Astrocyte of the spinal cord (primary cell): ENCODE measurements at regions not wholly inside any gene's neighbourhood (a gene's known extent, or its start where the extent isn't known, plus 50 kb on each side); places are given as distances from the start of the nearest gene placed in this dataset.

Experiments
- DNase-seq: peaks from one replicate; pipeline ENCODE4 v3.0.0; 2011; ENCODE audit warnings: low read depth, low spot score
- H3K4me3 ChIP-seq: 2 replicates; pipeline ENCODE4 v1.5.1; 2011; ENCODE audit warnings: low read depth, mild to moderate bottlenecking, low read length, moderate library complexity
- in situ Hi-C: cut with HindIII; loops from 2 replicates; pipeline ENCODE4 v1.10.0; 2017; ENCODE audit warnings: low sequenced_read_pairs
- TF ChIP-seq, protein P1 (sequence below): IDR thresholded peaks from 2 replicates; pipeline ENCODE4 v1.5.1; 2012; ENCODE audit warnings: low read depth, mild to moderate bottlenecking, low read length, inconsistent platforms

DNA sequence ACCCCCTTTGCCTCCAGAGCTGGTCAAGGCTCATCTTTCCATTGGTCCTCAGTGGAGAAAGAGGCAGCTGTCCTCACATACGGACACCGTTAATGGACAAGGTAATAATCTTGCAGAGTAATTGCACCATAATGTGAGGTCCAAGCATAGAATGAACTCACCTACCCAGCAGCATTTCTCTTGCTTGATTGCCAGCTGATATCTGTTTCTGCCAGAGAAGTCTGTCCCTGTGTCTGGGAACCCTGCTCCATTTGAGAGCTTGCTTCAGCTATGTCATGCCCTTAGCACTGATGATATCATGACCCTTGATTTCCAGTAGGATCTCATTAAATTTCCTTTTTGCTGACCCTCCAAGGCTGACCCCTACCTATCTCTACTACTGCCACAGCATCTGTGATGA is 154.6 kb downstream of the PIK3R1 start:
- no peak overlapping the region for H3K4me3 ChIP-seq
- TF ChIP-seq, protein P1, sequence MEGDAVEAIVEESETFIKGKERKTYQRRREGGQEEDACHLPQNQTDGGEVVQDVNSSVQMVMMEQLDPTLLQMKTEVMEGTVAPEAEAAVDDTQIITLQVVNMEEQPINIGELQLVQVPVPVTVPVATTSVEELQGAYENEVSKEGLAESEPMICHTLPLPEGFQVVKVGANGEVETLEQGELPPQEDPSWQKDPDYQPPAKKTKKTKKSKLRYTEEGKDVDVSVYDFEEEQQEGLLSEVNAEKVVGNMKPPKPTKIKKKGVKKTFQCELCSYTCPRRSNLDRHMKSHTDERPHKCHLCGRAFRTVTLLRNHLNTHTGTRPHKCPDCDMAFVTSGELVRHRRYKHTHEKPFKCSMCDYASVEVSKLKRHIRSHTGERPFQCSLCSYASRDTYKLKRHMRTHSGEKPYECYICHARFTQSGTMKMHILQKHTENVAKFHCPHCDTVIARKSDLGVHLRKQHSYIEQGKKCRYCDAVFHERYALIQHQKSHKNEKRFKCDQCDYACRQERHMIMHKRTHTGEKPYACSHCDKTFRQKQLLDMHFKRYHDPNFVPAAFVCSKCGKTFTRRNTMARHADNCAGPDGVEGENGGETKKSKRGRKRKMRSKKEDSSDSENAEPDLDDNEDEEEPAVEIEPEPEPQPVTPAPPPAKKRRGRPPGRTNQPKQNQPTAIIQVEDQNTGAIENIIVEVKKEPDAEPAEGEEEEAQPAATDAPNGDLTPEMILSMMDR, result no peak
- in situ Hi-C loops, result no loop called here
- no peak for DNase-seq

DNA sequence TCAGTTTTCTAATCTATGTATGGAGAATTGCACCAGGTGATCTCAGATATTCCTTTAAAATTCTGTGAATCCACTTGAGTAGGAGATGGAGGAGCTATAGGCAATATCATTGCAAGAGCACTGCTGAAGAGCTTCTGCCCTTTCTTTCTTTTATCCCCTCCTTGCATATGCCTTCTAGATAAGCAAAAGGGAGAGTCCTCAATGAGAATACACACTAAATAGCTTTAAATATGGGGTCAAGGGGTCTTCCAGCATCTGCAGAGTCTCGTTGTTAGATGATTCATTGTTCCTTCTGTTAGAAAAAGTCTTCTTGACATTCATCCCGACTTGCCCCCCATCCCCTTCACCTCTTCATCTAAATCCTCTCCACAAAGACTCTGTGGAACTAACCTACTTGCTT is 156.1 kb downstream of the PIK3R1 start:
- in situ Hi-C loops, result no loop called here
- H3K4me3 ChIP-seq, result no peak overlapping the region
- TF ChIP-seq, protein P1, result no peak
- DNase-seq, result no peak

DNA sequence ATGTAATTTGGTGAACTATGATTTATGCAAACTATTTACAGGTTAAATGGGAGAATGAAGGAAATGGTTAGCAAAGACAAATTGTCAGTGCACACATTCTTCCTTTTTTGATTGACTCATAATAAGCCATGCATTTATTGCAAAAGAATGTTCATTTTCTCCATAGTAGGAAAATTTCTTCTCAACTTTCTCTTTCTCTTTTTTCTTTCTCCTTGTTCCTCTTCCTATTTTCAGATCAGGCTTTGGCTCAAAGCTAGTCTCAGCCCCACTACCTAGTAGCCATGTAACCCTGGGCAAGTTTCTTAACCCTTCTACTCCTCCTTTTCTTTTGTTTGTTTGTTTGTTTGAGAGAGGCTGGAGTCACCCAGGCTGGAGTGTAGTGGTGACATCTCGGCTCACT is 156.6 kb downstream of the PIK3R1 start:
- in situ Hi-C loops, result no loop called here
- DNase-seq, result no peak
- TF ChIP-seq, protein P1, result no peak
- no peak overlapping the region for H3K4me3 ChIP-seq

DNA sequence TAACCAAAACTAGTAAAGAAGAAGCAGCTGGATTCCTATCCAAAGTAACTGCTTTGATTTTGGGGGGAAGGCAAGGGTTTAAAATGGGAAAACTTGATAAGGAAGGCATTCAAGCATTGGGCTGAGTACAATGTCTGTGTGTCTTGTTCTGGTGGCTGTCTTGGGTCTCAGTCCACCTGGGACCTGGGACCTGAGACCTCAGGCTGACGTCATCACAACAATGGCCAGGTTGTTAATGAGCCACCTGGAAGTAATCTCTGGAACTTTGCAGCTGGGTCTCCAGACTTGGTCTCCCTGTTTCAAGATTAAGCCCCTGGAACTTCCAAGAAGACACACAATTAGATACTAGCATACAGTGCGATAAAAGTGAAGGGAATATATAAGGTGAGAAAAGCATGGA is 157.5 kb downstream of the PIK3R1 start:
- H3K4me3 ChIP-seq, result no peak overlapping the region
- in situ Hi-C loops, result no loop called here
- DNase-seq, result no peak
- TF ChIP-seq, protein P1, result no peak

DNA sequence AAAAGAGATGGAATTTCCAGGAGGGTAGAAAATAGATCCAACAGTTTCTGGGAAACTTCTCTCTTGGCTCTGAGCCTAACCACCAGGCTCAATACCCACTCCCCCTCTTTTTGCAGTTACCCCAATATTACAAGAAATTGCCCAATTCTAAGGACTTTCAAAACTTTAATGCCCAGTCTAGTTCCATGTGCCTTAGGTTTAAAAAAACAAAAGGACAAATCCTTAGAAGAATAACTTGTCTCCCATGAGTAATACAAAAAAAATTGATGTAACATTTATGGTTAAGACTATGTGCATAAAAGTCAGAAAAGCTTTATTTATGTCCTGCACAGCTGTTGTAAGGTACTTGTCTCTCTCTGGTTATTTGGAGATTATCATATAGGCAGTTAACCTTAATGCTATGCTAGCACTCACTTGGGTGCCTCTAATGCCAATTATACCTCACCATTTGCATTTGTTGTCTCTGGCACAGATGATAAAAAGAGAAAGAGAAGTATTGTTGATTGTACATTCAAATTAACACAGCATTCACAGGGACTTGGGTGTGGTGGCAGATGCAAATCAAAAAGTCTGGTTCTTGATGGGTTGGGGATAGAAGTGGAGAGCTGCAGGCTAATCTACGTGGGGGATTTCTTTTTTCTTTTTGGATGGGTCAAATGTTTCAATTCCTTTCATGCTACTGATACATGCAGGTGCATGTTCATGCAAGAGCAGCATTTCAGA is 159.4 kb downstream of the PIK3R1 start:
- TF ChIP-seq, protein P1, result no peak
- no peak for DNase-seq

DNA sequence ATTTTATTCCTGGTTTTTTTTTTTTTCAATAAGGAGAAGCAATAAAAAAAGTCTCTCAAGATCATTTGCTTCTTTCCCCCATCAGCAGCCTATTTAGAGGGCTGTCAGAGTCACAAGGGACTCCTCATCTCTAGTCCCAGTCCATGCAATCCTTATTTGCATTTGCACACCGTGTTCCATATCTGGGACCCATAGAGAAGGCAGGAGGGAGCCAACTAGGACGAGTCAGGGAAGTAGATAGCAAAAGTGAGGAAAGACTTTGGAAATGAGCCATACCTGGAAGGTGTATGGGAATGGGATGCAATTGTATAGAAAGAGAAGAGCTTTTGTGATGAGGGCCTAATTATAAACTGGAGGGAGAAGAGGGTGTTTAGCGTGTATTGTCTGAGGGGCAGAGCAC is 160.0 kb downstream of the PIK3R1 start:
- DNase-seq, result no peak
- H3K4me3 ChIP-seq, result no peak overlapping the region
- TF ChIP-seq, protein P1, result no peak
- in situ Hi-C loops, result no loop called here

More for the DNA sequence above, 159.4 kb downstream of the PIK3R1 start:
- in situ Hi-C loops, result no loop called here
- no peak overlapping the region for H3K4me3 ChIP-seq
